ENCODE measurements at regions not wholly inside any gene's neighbourhood (a gene's known extent, or its start where the extent isn't known, plus 50 kb on each side); places are given as distances from the start of the nearest gene placed in this dataset.

- intact Hi-C loops (cut with micrococcal nuclease): no loop called here
- peaks cover 7% of the 10 kb centered on the region for H3K4me1 Mint-ChIP-seq (ENCODE audit: low read depth)
- no peak overlapping the region for H3K4me3 Mint-ChIP-seq
- H3K27me3 Mint-ChIP-seq: no peaks in the 10 kb centered on the region
- no peaks in the 10 kb centered on the region for H3K9me3 Mint-ChIP-seq
- no peaks in the 10 kb centered on the region for H3K36me3 Mint-ChIP-seq (ENCODE audit: low read depth)
- H3K27ac Mint-ChIP-seq: no peak overlapping the region
Measured at GRCh38 chr3:174417573-174417972, 441.6 kb upstream of the NAALADL2 start.

GRCh38 chr3:174419216-174419615, 439.9 kb upstream of the NAALADL2 start:
- Mint-ChIP-seq H3K4me3 (no peak overlapping the region), H3K27ac (no peak overlapping the region), H3K4me1 (ENCODE audit: low read depth) (peaks cover 7% of the 10 kb centered on the region), H3K27me3 (no peaks in the 10 kb centered on the region), H3K9me3 (no peaks in the 10 kb centered on the region), H3K36me3 (ENCODE audit: low read depth) (no peaks in the 10 kb centered on the region)
- intact Hi-C loops (cut with micrococcal nuclease): no loop called here

DNA sequence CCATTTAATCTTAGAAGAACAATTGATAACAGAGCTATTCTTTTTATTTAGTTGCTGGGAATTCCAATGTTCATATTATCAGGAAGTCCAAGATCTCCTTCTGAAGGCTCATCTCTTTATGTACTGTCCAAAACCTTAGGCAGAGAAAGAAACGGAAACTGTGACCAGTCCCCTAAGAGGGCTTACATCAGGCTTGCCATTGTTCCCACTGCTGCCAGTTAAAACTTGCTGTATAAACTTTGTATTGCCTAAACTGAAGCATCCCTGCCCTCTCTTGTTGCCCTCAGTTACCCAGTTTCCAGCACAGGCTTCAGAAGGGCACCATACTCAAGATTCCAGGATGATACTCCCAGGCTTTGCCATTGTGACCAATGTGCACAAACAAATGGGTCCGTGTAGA, 435.2 kb upstream of the NAALADL2 start:
- Mint-ChIP-seq H3K4me1 (ENCODE audit: low read depth) (no peaks in the 10 kb centered on the region), H3K36me3 (ENCODE audit: low read depth) (no peaks in the 10 kb centered on the region), H3K27ac (no peak overlapping the region), H3K9me3 (no peaks in the 10 kb centered on the region), H3K27me3 (no peaks in the 10 kb centered on the region), H3K4me3 (no peak overlapping the region)
- intact Hi-C loops (cut with micrococcal nuclease): no loop called here

GRCh38 chr3:174424656-174425055, 434.5 kb upstream of the NAALADL2 start:
- no peaks in the 10 kb centered on the region for H3K27me3 Mint-ChIP-seq
- H3K4me3 Mint-ChIP-seq: no peak overlapping the region
- no peak overlapping the region for H3K27ac Mint-ChIP-seq
- no peaks in the 10 kb centered on the region for H3K36me3 Mint-ChIP-seq (ENCODE audit: low read depth)
- intact Hi-C loops (cut with micrococcal nuclease): no loop called here
- H3K9me3 Mint-ChIP-seq: no peaks in the 10 kb centered on the region
- no peaks in the 10 kb centered on the region for H3K4me1 Mint-ChIP-seq (ENCODE audit: low read depth)

GRCh38 chr3:174425422-174425821, 433.7 kb upstream of the NAALADL2 start:
- H3K27me3 Mint-ChIP-seq: peaks cover under 1% of the 10 kb centered on the region
- no peaks in the 10 kb centered on the region for H3K36me3 Mint-ChIP-seq (ENCODE audit: low read depth)
- no peak overlapping the region for H3K4me3 Mint-ChIP-seq
- intact Hi-C loops (cut with micrococcal nuclease): no loop called here
- no peaks in the 10 kb centered on the region for H3K4me1 Mint-ChIP-seq (ENCODE audit: low read depth)
- no peak overlapping the region for H3K27ac Mint-ChIP-seq
- no peaks in the 10 kb centered on the region for H3K9me3 Mint-ChIP-seq

GRCh38 chr3:174430986-174431385, 428.1 kb upstream of the NAALADL2 start:
- Mint-ChIP-seq H3K4me3 (no peak overlapping the region), H3K9me3 (no peaks in the 10 kb centered on the region), H3K27ac (no peak overlapping the region), H3K36me3 (ENCODE audit: low read depth) (no peaks in the 10 kb centered on the region), H3K27me3 (peaks cover 7% of the 10 kb centered on the region), H3K4me1 (ENCODE audit: low read depth) (no peaks in the 10 kb centered on the region)
- intact Hi-C loops (cut with micrococcal nuclease): no loop called here

DNA sequence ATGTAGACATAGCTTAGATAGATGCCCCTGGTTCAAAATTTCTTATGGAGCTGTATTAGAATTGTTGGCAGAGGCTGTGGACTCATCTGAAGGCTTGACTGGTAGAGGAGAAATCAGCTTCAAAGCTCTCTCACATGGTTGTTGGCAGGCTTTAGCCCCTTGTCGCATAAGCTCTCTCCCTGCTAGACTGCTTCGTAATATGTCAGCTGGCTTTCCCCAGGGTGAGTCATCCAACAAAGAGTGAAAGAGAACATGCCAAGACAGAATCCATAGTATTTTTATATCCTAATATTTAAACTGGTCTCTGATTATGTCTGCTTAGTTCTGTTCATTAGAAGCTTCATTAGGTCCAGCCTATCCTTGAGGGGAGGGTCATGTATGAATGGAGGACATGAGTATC, 427.4 kb upstream of the NAALADL2 start:
- intact Hi-C loops (cut with micrococcal nuclease): no loop called here
- Mint-ChIP-seq H3K4me3 (no peak overlapping the region), H3K4me1 (ENCODE audit: low read depth) (no peaks in the 10 kb centered on the region), H3K9me3 (no peaks in the 10 kb centered on the region), H3K27me3 (peaks cover 8% of the 10 kb centered on the region), H3K36me3 (ENCODE audit: low read depth) (no peaks in the 10 kb centered on the region), H3K27ac (no peak overlapping the region)

DNA sequence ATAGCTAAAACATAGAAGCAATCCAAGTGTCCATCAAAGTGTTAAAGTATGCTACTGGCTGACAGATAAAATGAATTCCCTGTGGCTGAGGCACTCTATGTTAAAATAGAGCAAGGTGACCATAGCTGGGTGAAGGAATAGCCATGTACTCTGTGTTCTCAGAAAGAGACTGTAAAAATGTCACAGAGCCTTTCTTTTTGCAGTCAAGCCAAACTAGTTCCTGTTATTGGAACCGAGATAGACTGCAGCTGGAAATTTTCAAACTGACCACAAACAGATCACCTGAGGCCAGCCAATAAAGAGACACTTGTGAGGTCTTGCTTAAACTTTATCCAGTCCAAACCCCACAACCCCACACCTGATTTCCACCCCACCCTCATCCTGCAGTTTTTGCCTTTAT, 422.8 kb upstream of the NAALADL2 start:
- Mint-ChIP-seq H3K36me3 (ENCODE audit: low read depth) (no peaks in the 10 kb centered on the region), H3K27me3 (peaks cover 8% of the 10 kb centered on the region), H3K4me1 (ENCODE audit: low read depth) (peaks cover 11% of the 10 kb centered on the region), H3K27ac (no peak overlapping the region), H3K9me3 (no peaks in the 10 kb centered on the region), H3K4me3 (no peak overlapping the region)
- intact Hi-C loops (cut with micrococcal nuclease): no loop called here

GRCh38 chr3:174438501-174439145, 420.5 kb upstream of the NAALADL2 start:
- no peaks in the 10 kb centered on the region for H3K9me3 Mint-ChIP-seq
- no peak overlapping the region for H3K27ac Mint-ChIP-seq
- no peaks in the 10 kb centered on the region for H3K36me3 Mint-ChIP-seq (ENCODE audit: low read depth)
- peaks cover 18% of the 10 kb centered on the region for H3K27me3 Mint-ChIP-seq
- H3K4me1 Mint-ChIP-seq (ENCODE audit: low read depth): peaks cover 18% of the 10 kb centered on the region
- intact Hi-C loops (cut with micrococcal nuclease): loop anchor here (2.0 kb wide), 1 partner anchor 108 kb away; no protein-coding TSS in a partner anchor
- H3K4me3 Mint-ChIP-seq: no peak overlapping the region

GRCh38 chr3:174439331-174440252, 419.5 kb upstream of the NAALADL2 start:
- Mint-ChIP-seq H3K27ac (peak overlapping the region; percentile 83), H3K4me1 (ENCODE audit: low read depth) (peaks cover 18% of the 10 kb centered on the region), H3K36me3 (ENCODE audit: low read depth) (no peaks in the 10 kb centered on the region), H3K9me3 (no peaks in the 10 kb centered on the region), H3K27me3 (peaks cover 14% of the 10 kb centered on the region), H3K4me3 (peak overlapping the region; percentile 81)
- intact Hi-C loops (cut with micrococcal nuclease): loop anchor here (2.0 kb wide), 1 partner anchor 109 kb away; no protein-coding TSS in a partner anchor

- Mint-ChIP-seq H3K4me1 (ENCODE audit: low read depth) (peaks cover 18% of the 10 kb centered on the region), H3K9me3 (no peaks in the 10 kb centered on the region), H3K36me3 (ENCODE audit: low read depth) (no peaks in the 10 kb centered on the region), H3K4me3 (peak overlapping the region; percentile 81), H3K27ac (peak overlapping the region; percentile 83), H3K27me3 (peaks cover 14% of the 10 kb centered on the region)
- intact Hi-C loops (cut with micrococcal nuclease): no loop called here
Measured at GRCh38 chr3:174440253-174440701, 418.9 kb upstream of the NAALADL2 start.

- Mint-ChIP-seq H3K27ac (peak overlapping the region; percentile 83), H3K27me3 (peaks cover 14% of the 10 kb centered on the region), H3K36me3 (ENCODE audit: low read depth) (no peaks in the 10 kb centered on the region), H3K4me1 (ENCODE audit: low read depth) (peaks cover 18% of the 10 kb centered on the region), H3K9me3 (no peaks in the 10 kb centered on the region), H3K4me3 (peak overlapping the region; percentile 77)
- intact Hi-C loops (cut with micrococcal nuclease): no loop called here
Measured at GRCh38 chr3:174440741-174441587, 418.2 kb upstream of the NAALADL2 start.

DNA sequence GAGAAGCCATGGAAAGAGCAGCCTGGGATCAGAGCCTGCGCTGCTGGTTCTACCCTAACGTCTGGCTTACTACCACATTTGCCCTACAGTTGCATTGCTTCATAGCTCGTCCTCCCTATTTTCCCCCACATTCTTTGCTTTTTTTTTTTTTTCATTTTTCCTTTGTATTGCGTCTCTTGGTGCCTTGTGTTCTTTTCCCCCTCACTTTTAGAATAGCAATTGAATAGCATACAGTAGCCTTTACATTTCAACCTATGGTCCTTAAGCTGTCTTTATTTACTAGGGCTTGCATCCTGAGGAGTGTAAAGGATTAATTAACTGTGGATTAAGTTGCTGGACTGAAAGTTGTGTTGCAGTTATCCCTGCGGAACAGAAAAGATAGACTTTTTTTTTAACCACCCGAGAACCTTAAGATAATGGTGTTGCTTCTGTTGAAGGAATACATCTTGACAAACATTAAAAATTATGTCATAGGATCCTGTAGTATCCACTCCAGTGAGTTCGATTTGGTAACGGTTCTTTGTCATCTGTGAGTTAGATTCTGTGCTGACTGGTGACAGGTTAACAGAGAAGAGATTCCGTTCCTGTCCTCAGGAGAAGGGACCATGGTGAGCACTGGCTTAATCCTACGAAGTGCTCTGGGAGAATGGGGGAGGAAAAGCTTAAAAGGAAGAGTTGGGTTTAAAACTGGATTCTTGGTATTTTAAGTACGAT, 417.4 kb upstream of the NAALADL2 start:
- Mint-ChIP-seq H3K9me3 (no peaks in the 10 kb centered on the region), H3K27ac (peak overlapping the region; percentile 83), H3K27me3 (peaks cover 12% of the 10 kb centered on the region), H3K4me3 (peak overlapping the region; percentile 77), H3K36me3 (ENCODE audit: low read depth) (no peaks in the 10 kb centered on the region), H3K4me1 (ENCODE audit: low read depth) (peaks cover 18% of the 10 kb centered on the region)
- intact Hi-C loops (cut with micrococcal nuclease): no loop called here

Data from dendritic cell treated with granulocyte-macrophage colony-stimulating factor and Interleukin-4, amounts not matched to agents 40 ng/mL and 50 ng/mL, for 4 days (primary cell).